HL-60 (cell line): ENCODE measurements at regions not wholly inside any gene's neighbourhood (a gene's known extent, or its start where the extent isn't known, plus 50 kb on each side); places are given as distances from the start of the nearest gene placed in this dataset.

ENCODE experiments used
- DNase-seq, 2 experiments: peaks; one replicate each; pipeline ENCODE4 v3.0.0-alpha.2; 2010 to 2020; ENCODE audit warnings: low read depth in 1 of 2, low spot score in 1 of 2
- H3K27ac ChIP-seq: fragments of 250-450 bp; sonication (Bioruptor Pico); replicated peaks from 2 replicates; pipeline ENCODE4 v1.5.1; 2020; ENCODE audit warnings: mild to moderate bottlenecking, moderate library complexity
- H3K27me3 ChIP-seq: fragments of 250-450 bp; sonication (Bioruptor Pico); 2 replicates; pipeline ENCODE4 v1.5.1; 2021; ENCODE audit warnings: mild to moderate bottlenecking, moderate library complexity; ENCODE audit not compliant: insufficient read depth, poor library complexity, severe bottlenecking
- H3K4me3 ChIP-seq: replicated peaks from 2 replicates; pipeline ENCODE4 v1.5.1; 2011; ENCODE audit warnings: mild to moderate bottlenecking, control low read depth, low read length; ENCODE audit not compliant: insufficient read depth
- CTCF ChIP-seq: IDR thresholded peaks from one replicate; pipeline ENCODE4 v1.5.1; 2011; ENCODE audit warnings: low read length, control low read depth, inconsistent platforms; ENCODE audit not compliant: insufficient read depth
- GABPA ChIP-seq: IDR thresholded peaks from 2 replicates; pipeline ENCODE4 v1.6.1; 2012; ENCODE audit warnings: low read depth
- POLR2AphosphoS5 ChIP-seq: IDR thresholded peaks from 2 replicates; pipeline ENCODE4 v1.6.1; 2012; ENCODE audit warnings: low read depth
- REST ChIP-seq: IDR thresholded peaks from 2 replicates; pipeline ENCODE4 v1.6.1; 2012; ENCODE audit warnings: low read depth; ENCODE audit not compliant: insufficient replicate concordance
- SPI1 ChIP-seq: IDR thresholded peaks from 2 replicates; pipeline ENCODE4 v1.6.1; 2012; ENCODE audit warnings: low read depth, mild to moderate bottlenecking, borderline replicate concordance

- TF ChIP-seq POLR2AphosphoS5 = no peak
- no peak for TF ChIP-seq CTCF
- no peak for TF ChIP-seq REST
- TF ChIP-seq GABPA = no peak
- TF ChIP-seq SPI1 = no peak
- H3K27me3 ChIP-seq = no peaks in the 10 kb centered on the region
- no peak overlapping the region for H3K27ac ChIP-seq
- no peak for DNase-seq
- no peak overlapping the region for H3K4me3 ChIP-seq
Measured at GRCh38 chr17:15145621-15146020, 119.5 kb downstream of the PMP22 start.

GRCh38 chr17:15143524-15143923 lies 121.6 kb downstream of the PMP22 start:
- no peak overlapping the region for H3K4me3 ChIP-seq
- TF ChIP-seq REST (no peak), CTCF (no peak), GABPA (no peak), SPI1 (no peak), POLR2AphosphoS5 (no peak)

GRCh38 chr17:15134363-15134762 lies 130.8 kb downstream of the PMP22 start:
- Histone ChIP-seq H3K4me3 (no peak overlapping the region), H3K27ac (no peak overlapping the region), H3K27me3 (no peaks in the 10 kb centered on the region)
- no peak for DNase-seq
- TF ChIP-seq SPI1 (no peak), POLR2AphosphoS5 (no peak), REST (no peak), GABPA (no peak), CTCF (no peak)

More at GRCh38 chr17:15143524-15143923, 121.6 kb downstream of the PMP22 start:
- Histone ChIP-seq H3K27ac (no peak overlapping the region), H3K27me3 (no peaks in the 10 kb centered on the region)
- DNase-seq = no peak
